Neural cell (in vitro differentiated cells): ENCODE measurements at regions not wholly inside any gene's neighbourhood (a gene's known extent, or its start where the extent isn't known, plus 50 kb on each side); places are given as distances from the start of the nearest gene placed in this dataset.

ENCODE experiments used
- H2AFZ ChIP-seq: fragments of 200-600, 300-800 bp; sonication (generic), shearing (Covaris generic); 2 replicates; pipeline ENCODE4 v1.6.0; 2014; ENCODE audit warnings: low read depth, mild to moderate bottlenecking, antibody characterized with exemption, low read length, moderate library complexity
- H3F3A ChIP-seq: fragments of 200-600 bp; shearing (Covaris generic); 2 replicates; pipeline ENCODE4 v1.6.1; 2016; ENCODE audit warnings: mild to moderate bottlenecking, moderate library complexity, mixed read lengths, antibody characterized with exemption, low read length; ENCODE audit not compliant: insufficient read depth, poor library complexity, severe bottlenecking
- H3K27ac ChIP-seq: fragments of 200-600, 300-800 bp; sonication (generic), shearing (Covaris generic); 2 replicates; pipeline ENCODE4 v1.5.1; 2014; ENCODE audit warnings: mild to moderate bottlenecking, low read length, moderate library complexity
- H3K27me3 ChIP-seq: fragments of 300-800, 200-600 bp; sonication (generic), shearing (Covaris generic); 2 replicates; pipeline ENCODE4 v1.6.0; 2014; ENCODE audit warnings: mild to moderate bottlenecking, low read depth, low read length, moderate library complexity; ENCODE audit not compliant: insufficient read depth
- H3K36me3 ChIP-seq: fragments of 300-800, 200-600 bp; sonication (generic), shearing (Covaris generic); 2 replicates; pipeline ENCODE4 v1.5.1; 2014; ENCODE audit warnings: mild to moderate bottlenecking, antibody characterized with exemption, low read length, moderate library complexity; ENCODE audit not compliant: insufficient read depth
- H3K4me2 ChIP-seq: fragments of 300-800, 200-600 bp; sonication (generic), shearing (Covaris generic); 2 replicates; pipeline ENCODE4 v1.6.0; 2014; ENCODE audit warnings: mild to moderate bottlenecking, low read length
- H3K4me3 ChIP-seq: fragments of 300-800, 200-600 bp; sonication (generic), shearing (Covaris generic); 2 replicates; pipeline ENCODE4 v1.5.1; 2014; ENCODE audit warnings: mild to moderate bottlenecking, low read length, moderate library complexity
- H3K79me2 ChIP-seq: fragments of 200-600 bp; shearing (Covaris generic); replicated peaks from 2 replicates; pipeline ENCODE4 v1.6.0; 2014; ENCODE audit warnings: mild to moderate bottlenecking, low read length, moderate library complexity; ENCODE audit not compliant: insufficient read depth
- H3K9ac ChIP-seq: fragments of 300-800, 200-600 bp; sonication (generic), shearing (Covaris generic); 2 replicates; pipeline ENCODE4 v1.6.1; 2016; ENCODE audit warnings: mild to moderate bottlenecking, low read length, mixed read lengths
- H3K9me2 ChIP-seq: fragments of 200-600 bp; shearing (Covaris generic); 2 replicates; pipeline ENCODE4 v1.6.1; 2016; ENCODE audit warnings: mild to moderate bottlenecking, low read length, mixed read lengths; ENCODE audit not compliant: insufficient read depth
- H3K9me3 ChIP-seq: fragments of 200-600, 300-800 bp; sonication (generic), shearing (Covaris generic); 2 replicates; pipeline ENCODE4 v1.6.1; 2016; ENCODE audit warnings: mild to moderate bottlenecking, mixed run types, low read length, moderate library complexity, mixed read lengths
- H4K20me1 ChIP-seq: fragments of 200-600 bp; shearing (Covaris generic); 2 replicates; pipeline ENCODE4 v1.6.1; 2016; ENCODE audit warnings: mild to moderate bottlenecking, mixed run types; ENCODE audit not compliant: insufficient read depth
- CTCF ChIP-seq: fragments of 450-650 bp; IDR thresholded peaks from 2 replicates; pipeline ENCODE4 v1.5.1; 2014; ENCODE audit warnings: antibody characterized with exemption, mild to moderate bottlenecking, moderate library complexity; ENCODE audit not compliant: poor library complexity, severe bottlenecking
- EP300 ChIP-seq: fragments of 450-650 bp; conservative IDR thresholded peaks from 2 replicates; pipeline ENCODE4 v1.6.1; 2014; ENCODE audit warnings: antibody characterized with exemption, mild to moderate bottlenecking, moderate library complexity; ENCODE audit not compliant: poor library complexity, severe bottlenecking
- EZH2 ChIP-seq: fragments of 200-600, 300-800 bp; shearing (Covaris generic), sonication (generic); IDR thresholded peaks from 2 replicates; pipeline ENCODE4 v1.6.1; 2014; ENCODE audit warnings: antibody characterized with exemption, low read length, borderline replicate concordance, mild to moderate bottlenecking; ENCODE audit not compliant: insufficient read depth, poor library complexity, severe bottlenecking
- MXI1 ChIP-seq: fragments of 450-650 bp; conservative IDR thresholded peaks from 2 replicates; pipeline ENCODE4 v1.6.1; 2014; ENCODE audit warnings: antibody characterized with exemption, mild to moderate bottlenecking; ENCODE audit not compliant: poor library complexity, severe bottlenecking
- POLR2AphosphoS5 ChIP-seq: IDR thresholded peaks from 2 replicates; pipeline ENCODE4 v1.6.1; 2012
- RAD21 ChIP-seq: fragments of 450-650 bp; conservative IDR thresholded peaks from 2 replicates; pipeline ENCODE4 v1.6.1; 2014; ENCODE audit warnings: antibody characterized with exemption, mild to moderate bottlenecking, moderate library complexity
- REST ChIP-seq: IDR thresholded peaks from 2 replicates; pipeline ENCODE4 v1.6.1; 2012; ENCODE audit warnings: borderline replicate concordance
- SMC3 ChIP-seq: fragments of 450-650 bp; conservative IDR thresholded peaks from 2 replicates; pipeline ENCODE4 v1.6.1; 2014; ENCODE audit warnings: antibody characterized with exemption, mild to moderate bottlenecking, moderate library complexity; ENCODE audit not compliant: poor library complexity
- TAF1 ChIP-seq: IDR thresholded peaks from 2 replicates; pipeline ENCODE4 v1.6.1; 2012; ENCODE audit warnings: low read depth

GRCh38 chr10:2303169-2303568 is 565.8 kb upstream of the ADARB2 start:
- Histone ChIP-seq H2AFZ (no peak overlapping the region), H3K4me2 (no peak overlapping the region), H3K79me2 (no peaks in the 10 kb centered on the region), H3F3A (no peaks in the 10 kb centered on the region), H3K27me3 (no peaks in the 10 kb centered on the region), H3K9ac (no peak overlapping the region), H4K20me1 (no peaks in the 10 kb centered on the region), H3K36me3 (no peaks in the 10 kb centered on the region), H3K27ac (no peak overlapping the region), H3K9me3 (no peaks in the 10 kb centered on the region), H3K9me2 (no peaks in the 10 kb centered on the region), H3K4me3 (no peak overlapping the region)
- TF ChIP-seq EZH2 (no peak), REST (no peak), EP300 (no peak), CTCF (no peak), POLR2AphosphoS5 (no peak), MXI1 (no peak), RAD21 (no peak), TAF1 (no peak), SMC3 (no peak)

GRCh38 chr10:2301227-2301626 is 563.9 kb upstream of the ADARB2 start:
- no peaks in the 10 kb centered on the region for H4K20me1 ChIP-seq
- no peaks in the 10 kb centered on the region for H3K36me3 ChIP-seq
- no peak overlapping the region for H3K9ac ChIP-seq
- no peak overlapping the region for H3K4me2 ChIP-seq
- no peak overlapping the region for H3K4me3 ChIP-seq
- TF ChIP-seq CTCF (no peak), EP300 (no peak), MXI1 (no peak), EZH2 (no peak), REST (no peak), TAF1 (no peak), SMC3 (no peak), RAD21 (no peak)
- no peaks in the 10 kb centered on the region for H3K27me3 ChIP-seq
- H3K79me2 ChIP-seq, result no peaks in the 10 kb centered on the region
- no peaks in the 10 kb centered on the region for H3K9me2 ChIP-seq
- H3K9me3 ChIP-seq, result no peaks in the 10 kb centered on the region
- no peaks in the 10 kb centered on the region for H3F3A ChIP-seq
- no peak overlapping the region for H2AFZ ChIP-seq
- no peak overlapping the region for H3K27ac ChIP-seq
